WI38 (cell line): ENCODE measurements at regions not wholly inside any gene's neighbourhood (a gene's known extent, or its start where the extent isn't known, plus 50 kb on each side); places are given as distances from the start of the nearest gene placed in this dataset.

ENCODE experiments used
- H3K4me3 ChIP-seq: 2 replicates; pipeline ENCODE4 v1.5.1; 2011; ENCODE audit warnings: low read depth, mild to moderate bottlenecking, control low read depth, low read length
- CTCF ChIP-seq: IDR thresholded peaks from 2 replicates; pipeline ENCODE4 v1.5.1; 2012; ENCODE audit warnings: low read depth, mild to moderate bottlenecking, control low read depth, low read length

- TF ChIP-seq CTCF, result no peak
- H3K4me3 ChIP-seq, result no peak overlapping the region
Observed at GRCh38 chr11:119788911-119789560, 60.0 kb upstream of the NECTIN1 start.

- no peak for TF ChIP-seq CTCF
- no peak overlapping the region for H3K4me3 ChIP-seq
Observed at GRCh38 chr11:119788096-119788883, 59.3 kb upstream of the NECTIN1 start.

- H3K4me3 ChIP-seq, result no peak overlapping the region
- TF ChIP-seq CTCF, result no peak
Observed at GRCh38 chr11:119787074-119787461, 58.1 kb upstream of the NECTIN1 start.

- H3K4me3 ChIP-seq, result no peak overlapping the region
- TF ChIP-seq CTCF, result no peak
Observed at GRCh38 chr11:119786431-119787073, 57.6 kb upstream of the NECTIN1 start.

- no peak overlapping the region for H3K4me3 ChIP-seq
- TF ChIP-seq CTCF, result no peak
Observed at GRCh38 chr11:119785131-119785530, 56.1 kb upstream of the NECTIN1 start.

GRCh38 chr11:119784421-119784820, 55.4 kb upstream of the NECTIN1 start:
- TF ChIP-seq CTCF, result no peak
- no peak overlapping the region for H3K4me3 ChIP-seq
